ENCODE measurements at regions not wholly inside any gene's neighbourhood (a gene's known extent, or its start where the extent isn't known, plus 50 kb on each side); places are given as distances from the start of the nearest gene placed in this dataset.

DNA sequence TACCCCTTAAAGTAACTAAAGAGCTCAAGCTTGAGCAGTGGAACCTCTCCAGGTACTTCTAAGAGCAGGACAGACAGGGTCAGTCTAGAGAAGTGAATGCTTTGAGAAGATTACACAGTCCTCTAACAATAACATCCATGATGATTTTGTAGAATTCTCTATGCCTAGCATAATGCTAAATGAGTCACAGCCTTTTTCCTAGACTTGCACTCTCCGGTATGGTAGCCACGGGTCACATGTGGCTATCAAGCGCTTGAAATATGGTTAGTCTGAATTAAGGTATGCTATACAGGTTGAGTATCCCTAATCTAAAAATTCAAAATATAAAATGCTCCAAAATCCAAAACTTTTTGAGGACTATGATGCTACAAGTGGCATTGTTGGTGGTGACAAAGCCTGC is 166.6 kb upstream of the MKLN1 start:
- DNase-seq (ENCODE audit: low read depth in 2 of 3, low spot score in 1 of 3): no peak

DNA sequence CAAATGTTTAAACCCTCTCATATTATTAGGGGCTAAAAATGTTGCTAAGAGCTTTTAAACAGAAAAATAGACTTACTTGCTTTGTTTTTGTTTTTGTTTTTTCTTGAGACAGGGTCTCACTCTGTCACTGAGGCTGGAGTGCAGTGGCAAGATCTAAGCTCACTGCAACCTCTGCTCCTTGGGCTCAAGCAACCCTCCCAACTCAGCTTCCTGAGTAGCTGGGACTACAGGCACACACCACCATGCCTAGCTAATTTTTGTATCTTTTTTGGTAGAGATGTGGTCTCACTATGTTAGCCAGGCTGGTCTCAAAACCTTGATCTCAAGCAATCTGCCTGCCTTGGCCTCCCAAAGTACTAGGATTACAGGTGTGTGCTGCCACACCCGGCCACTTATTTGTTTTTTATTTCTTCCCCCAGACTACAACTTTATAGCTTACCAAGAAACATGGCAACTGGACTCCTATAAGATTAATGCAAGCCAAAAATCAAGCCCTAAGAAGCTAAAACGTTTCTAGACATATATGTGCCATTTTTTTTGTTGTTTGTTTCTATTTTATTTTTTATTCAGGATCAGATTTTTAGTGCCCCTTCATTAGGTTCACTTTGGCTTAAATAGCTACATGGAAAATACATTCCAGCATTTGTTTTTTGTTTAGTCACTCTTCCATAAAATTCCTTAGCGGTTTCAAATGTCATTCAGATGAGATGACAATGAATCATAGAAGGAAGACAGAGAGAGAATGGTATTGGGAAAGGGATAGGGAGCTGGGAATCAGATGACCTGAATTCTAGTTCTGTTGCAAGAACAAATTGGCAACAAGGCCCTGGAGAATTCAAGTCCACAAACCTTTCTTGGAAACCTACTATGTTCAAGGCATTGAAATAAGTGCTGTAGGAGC is 163.4 kb upstream of the MKLN1 start:
- no peak for DNase-seq (ENCODE audit: low read depth in 2 of 3, low spot score in 1 of 3)

DNA sequence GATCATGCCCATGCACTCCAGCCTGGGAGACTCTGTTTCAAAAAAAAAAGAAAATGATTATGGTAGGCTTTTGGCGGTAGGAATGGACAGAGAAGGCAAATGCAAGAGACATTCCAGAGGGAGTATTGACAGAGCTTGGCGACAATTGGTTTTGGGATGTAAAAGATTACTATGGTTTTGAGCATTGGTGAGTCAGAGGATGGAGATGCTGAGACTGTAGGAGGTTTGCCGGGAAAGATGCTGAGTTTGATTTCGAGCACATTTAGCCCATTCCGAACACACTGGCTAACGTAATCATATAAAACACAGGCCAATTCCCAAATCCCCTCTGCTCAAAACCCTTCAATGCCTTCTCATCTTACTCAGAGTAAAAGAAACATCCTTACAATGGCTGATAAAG is 161.6 kb upstream of the MKLN1 start:
- no peak for DNase-seq (ENCODE audit: low read depth in 2 of 3, low spot score in 1 of 3)

DNA sequence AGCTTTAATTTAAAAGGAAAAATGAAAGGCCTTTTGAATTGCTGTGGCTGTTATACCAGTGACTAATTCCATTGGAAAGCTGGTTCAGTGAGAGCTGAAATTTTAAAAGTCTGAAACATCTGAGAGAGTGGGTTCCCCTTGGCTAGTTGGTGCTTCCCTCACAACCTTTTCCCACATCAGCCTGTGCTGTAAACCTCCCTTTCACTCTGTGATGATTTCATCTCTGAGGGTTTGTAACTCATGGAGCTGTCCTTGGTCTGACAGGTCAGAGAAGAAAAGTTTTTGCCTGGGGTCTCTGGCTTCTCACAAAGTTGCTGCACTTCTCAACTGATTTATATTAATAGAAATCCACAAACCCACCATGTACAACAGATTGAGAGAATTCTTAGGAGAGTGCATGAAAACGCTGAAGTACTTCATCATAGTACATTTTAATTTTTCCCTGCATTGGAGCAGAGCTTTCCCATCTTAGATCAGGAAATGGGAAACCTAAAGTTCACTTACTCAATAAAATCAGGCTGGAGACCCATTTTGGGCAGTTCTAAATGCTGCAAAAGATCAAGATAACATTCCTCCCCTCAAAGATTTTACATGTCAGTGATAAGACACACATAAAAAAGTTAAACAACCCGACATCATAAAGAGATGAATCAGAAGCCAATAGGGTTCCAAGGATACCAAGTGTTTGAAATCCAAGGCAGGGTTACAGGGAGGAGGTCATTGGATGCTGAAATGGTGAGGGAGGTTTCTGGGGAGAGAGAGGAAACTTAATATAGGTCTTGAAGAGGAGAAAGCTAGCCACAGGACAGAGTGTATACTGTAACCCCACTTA is 157.0 kb upstream of the MKLN1 start:
- DNase-seq (ENCODE audit: low read depth in 2 of 3, low spot score in 1 of 3): no peak

DNA sequence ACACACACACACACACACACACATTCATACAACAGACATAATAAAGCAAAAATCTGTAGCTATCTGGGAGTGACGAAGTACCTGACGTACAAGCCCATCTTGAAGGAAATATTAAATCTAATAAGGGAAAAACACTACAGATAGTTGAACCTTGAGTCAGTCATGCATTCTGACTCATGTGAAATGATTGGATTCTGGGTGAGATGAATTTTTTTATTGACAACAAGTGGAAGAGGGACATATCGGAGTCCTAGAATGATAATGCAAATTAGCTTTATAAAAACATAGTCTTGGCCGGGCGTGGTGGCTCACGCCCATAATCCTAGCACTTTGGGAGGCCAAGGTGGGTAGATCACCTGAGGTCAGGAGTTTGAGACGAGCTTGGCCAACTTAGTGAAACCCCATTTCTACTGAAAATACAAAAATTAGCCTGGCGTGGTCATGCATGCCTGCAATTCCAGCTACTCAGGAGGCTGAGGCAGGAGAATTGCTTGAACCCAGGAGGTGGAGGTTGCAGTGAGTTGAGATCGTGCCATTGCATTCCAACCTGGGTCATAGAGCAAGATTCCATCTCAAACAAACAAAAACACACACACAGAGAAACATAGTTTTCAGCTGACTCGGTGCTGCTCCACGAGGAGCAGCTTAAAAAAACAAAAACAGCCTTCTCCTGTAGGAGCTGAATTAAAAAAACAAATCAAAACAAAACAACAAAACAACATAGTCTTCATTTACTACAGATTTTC is 154.4 kb upstream of the MKLN1 start:
- no peak for DNase-seq (ENCODE audit: low read depth in 2 of 3, low spot score in 1 of 3)

DNA sequence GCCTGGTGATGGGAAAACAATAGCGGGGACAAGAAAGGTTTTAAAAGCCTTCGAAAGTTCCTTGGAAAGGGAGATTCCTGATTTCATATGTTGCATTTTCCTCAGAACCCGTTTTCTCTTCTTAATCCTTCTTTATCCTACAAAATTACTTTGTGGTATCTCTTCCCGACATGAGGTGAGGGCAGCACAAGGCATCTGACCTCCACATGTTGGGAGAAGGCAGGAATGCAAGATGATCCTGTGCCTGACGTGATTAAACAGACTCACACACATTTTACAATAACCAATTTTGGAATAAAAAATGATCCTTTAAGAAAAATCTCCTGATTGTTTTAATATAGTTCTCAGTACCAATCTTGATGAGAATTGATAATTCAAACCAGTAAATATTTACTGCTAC is 153.3 kb upstream of the MKLN1 start:
- no peak for DNase-seq (ENCODE audit: low read depth in 2 of 3, low spot score in 1 of 3)

DNA sequence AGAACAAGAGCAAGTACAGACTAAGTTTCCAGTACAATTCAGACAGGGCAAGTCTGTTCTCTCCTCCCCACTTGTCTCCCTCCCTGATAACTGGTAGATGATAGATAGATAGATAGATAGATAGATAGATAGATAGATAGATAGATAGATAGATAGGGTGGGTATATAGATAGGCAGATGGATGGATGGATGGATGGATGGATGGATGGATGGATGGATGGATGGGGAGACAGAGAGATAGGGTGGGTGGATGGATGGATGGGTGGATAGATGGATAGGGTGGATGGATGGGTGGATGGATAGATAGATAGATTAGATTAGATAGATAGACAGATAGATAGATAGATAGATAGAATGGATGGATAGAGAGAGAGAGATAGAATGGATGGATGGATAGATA is 152.8 kb upstream of the MKLN1 start:
- no peak for DNase-seq (ENCODE audit: low read depth in 2 of 3, low spot score in 1 of 3)

DNA sequence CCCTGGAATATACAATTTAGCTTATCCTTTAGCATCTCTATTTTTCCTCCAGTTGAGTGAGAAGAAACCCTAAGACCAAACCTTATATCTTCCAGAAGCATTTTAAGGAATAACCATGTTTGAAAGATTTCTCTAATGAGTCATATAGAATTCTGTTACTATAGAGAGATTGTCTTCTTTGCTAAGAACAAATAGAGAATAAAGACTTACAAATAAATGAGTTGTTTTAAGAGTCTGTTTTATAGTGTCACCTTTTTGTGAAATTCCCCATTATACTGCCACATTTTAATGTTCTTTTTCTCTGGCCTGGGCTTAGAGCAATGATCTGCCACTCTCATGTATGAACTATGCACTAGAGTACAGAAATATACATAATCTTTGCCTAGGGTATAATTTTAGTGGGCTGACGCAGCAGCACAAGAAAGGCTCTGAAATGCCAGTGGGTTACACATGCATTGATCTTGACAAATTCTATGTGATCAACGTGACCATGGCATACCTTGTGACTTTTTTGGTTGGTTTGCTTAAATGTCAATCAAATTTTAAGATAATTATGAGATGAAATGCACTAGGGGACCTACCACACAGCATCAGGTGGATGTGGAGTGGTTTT is 145.1 kb upstream of the MKLN1 start:
- DNase-seq (ENCODE audit: low read depth in 2 of 3, low spot score in 1 of 3): no peak

DNA sequence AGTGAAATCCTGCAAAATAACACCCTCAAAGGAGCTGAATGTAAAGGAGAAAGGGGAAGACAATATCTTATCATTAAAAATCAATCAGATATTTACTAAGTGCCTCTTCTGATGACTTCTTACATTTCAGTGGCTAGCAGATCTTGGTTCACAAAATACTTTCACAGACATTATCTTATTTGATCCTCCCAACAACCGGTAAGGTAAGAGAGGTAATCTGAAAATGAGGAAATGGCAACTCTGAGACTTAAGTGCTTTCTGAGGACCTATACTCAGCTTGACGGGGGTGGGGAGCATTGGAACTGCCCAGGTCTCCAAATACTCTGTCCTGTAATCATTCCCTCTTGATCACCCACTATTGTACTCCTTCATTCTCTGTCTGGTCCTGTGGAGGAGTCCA is 144.6 kb upstream of the MKLN1 start:
- no peak for DNase-seq (ENCODE audit: low read depth in 2 of 3, low spot score in 1 of 3)

DNA sequence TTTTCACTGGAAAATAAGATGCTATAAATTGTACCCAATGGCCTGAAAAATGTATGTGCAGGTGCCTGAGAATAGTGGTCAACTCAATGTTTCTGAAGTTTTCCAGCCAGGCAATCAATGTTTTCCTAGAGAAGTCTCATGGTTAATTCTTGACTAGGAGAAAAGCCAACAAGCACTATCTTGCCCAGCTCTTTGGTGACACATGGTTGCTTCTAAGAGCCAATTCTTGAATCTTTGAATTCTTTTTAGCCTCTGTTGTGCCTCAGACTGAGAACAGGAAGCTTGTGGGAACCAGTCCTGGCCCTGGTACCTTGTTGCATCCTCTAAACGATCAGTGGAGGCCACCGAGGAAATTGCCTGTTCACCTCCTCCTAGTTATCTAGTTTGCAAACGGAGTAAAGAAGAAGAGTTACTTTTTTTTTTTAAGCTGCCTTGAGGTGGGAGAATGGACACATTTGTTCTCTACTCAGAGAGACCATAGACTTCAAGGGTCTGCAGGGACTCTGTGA is 144.0 kb upstream of the MKLN1 start:
- DNase-seq (ENCODE audit: low read depth in 2 of 3, low spot score in 1 of 3): no peak

DNA sequence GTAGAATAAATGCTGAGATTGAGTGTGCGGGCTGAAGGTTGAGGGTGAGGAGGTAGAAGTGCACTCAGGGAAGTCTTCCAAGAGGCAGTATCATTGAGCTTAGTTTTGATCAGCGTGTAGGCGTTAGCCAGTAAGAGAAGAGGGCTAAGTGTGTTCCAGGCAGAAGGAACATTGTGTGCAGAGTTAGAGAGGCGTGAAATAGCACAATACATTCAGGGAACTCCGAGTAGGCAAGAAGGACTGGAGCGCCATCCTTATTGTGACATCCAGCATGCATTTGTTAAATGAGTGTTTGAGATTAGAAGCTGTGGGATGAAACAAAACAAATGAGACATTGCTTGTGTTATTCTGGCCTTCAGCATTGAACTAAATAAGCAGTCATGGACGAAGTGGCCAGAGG is 140.9 kb upstream of the MKLN1 start:
- DNase-seq (ENCODE audit: low read depth in 2 of 3, low spot score in 1 of 3): no peak

DNA sequence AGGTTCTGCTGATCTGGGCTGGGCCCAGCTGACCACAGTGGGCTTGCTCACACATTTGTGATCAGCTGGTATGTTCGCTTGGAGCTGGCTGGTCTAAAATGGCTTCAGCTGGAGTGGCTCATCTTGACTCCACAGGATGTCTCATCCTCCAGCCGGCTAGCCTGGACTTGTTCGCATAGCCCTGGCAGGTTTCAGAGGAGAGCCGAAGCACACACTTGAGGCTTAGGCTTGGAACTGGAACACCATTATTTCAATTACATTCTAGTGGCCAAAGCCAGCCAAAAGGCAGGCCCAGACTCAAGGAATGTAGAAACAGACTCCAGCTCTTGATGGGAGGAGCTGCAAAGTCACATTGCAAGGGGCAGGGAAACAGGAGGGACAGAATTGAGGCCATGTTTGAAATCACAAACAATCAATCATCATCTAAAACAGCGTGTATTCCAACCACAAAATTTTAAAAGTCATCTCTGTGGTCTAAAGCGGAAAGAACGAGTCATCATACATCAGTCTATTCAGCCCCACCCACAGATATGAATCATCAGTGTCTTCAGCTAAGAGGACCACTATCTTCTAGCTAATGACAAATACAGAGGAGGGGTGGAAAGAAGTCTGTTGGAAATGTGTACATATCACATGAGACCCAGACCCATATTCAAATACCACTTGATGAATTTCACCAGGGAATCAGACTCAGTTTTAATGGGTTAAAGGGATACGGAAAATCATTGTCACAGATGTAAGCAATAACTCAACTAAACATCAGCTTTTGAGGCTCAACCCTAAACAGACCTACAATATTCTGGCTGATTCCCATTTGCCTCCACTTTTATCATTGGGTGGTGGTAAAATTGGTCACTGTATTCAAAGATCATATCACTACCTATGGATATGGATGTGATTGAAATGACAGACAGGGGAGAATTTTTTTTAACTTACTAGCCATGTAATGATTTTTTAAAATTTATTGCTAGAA is 139.0 kb upstream of the MKLN1 start:
- peak; percentile 24 to 77 (median 26) for DNase-seq (ENCODE audit: low read depth in 2 of 3, low spot score in 1 of 3)

DNA sequence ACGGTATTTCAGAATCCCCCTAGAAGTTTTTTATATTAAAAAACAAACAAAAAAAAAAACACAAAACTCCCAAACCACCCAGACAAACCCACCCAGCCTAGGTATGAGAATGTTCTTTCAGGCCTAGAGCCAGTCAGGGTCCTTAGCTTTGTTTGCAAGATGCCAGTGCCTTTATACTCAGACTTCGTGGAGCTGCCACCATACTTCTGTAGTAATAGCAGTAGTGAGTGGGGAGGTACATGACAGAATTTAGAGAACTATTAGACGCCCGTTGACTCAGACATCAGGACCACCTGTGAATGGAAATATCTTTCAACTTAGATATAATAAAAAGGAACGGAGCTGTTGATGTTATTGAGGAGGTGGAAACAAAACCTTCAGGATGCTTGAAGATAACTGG is 138.2 kb upstream of the MKLN1 start:
- no peak for DNase-seq (ENCODE audit: low read depth in 2 of 3, low spot score in 1 of 3)

DNA sequence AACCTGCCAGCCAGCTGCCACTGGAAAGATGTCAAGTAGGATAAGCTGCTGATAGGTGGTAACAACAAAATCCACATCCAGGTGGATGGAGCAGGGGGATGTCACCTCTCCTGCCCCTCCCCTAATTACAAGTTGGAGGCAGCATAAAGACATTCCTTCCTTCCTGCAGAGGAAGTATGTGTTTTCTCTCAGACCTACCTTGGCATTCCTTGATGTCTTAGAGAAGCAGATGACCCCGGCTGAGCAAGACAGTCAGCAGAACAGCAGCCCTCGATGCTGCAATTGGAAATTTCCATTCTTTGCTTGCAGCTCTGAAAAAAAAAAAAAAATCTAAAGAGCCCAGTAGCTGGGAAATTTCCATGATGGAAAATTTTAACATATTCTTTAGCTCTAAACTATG is 137.5 kb upstream of the MKLN1 start:
- no peak for DNase-seq (ENCODE audit: low read depth in 2 of 3, low spot score in 1 of 3)

DNA sequence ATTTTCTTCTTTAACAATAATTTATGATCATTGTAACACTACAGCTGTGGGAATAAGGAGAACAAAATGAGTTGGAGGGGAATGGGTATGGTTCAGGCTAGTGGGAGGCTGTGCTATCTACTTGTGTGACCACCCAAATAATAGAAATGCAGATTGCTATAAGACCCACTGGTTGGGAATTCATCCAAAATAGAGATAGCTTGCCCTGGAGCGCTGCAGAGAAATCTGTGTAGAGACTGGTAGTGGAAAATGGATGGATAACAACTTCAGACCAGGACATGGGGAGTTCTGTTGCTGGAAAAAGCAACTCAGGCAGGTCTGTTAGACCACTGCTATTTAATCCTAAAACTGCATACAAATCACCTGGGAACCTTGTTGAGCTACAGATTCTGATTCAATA is 137.1 kb upstream of the MKLN1 start:
- no peak for DNase-seq (ENCODE audit: low read depth in 2 of 3, low spot score in 1 of 3)

DNA sequence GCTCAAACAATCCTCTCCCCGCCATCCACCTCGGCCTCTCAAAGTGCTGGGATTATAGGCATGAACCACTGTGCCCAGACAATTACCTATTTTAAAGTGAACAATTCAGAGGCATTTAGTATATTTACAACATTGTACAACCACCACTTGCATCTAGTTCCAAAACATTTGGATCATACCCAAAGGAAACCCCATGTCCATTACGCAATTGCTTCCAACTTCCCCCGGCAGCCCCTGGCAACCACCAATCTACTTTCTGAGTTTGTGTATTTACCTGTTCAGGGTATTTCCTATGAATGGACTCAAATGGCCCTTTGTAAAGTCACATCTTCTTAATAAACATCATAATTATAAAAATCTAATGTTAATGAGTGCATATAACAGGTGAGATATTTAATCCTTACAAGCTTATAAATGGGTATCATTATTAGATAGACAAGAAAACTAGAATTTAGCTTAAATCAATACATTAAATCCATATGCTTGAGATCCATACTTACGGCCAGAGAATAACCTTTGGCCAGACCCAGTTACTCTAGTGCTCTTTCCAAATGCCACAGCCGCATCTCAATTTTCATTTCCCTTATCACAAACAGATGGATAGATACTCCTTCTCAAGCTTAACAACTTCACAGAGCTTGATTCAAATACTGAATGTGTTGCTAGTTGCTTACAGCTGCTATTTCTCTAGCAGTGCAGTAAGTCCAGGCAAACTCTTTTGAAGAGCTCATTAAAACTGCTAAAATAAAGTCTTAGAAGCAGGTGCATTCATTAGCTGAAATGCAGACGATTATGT is 133.4 kb upstream of the MKLN1 start:
- no peak for DNase-seq (ENCODE audit: low read depth in 2 of 3, low spot score in 1 of 3)

DNA sequence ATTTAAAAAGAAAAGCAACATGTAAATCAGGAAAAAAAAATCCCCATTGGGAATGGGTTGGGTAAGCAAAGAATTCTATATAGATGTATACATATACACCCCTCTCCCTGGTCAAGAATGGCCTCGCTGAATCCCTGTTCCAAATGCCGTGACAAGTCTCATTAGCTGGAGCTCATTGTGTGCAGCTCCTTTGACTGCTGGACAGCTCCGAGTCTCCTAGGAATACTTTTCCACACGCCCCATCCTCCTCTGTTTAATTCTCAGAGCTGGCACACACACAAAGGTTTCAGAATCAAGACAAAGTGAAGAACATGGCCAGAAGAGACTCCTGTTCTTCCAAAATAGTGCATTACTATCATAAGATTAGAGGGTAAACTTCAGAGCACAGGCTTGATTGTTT is 130.9 kb upstream of the MKLN1 start:
- no peak for DNase-seq (ENCODE audit: low read depth in 2 of 3, low spot score in 1 of 3)

DNA sequence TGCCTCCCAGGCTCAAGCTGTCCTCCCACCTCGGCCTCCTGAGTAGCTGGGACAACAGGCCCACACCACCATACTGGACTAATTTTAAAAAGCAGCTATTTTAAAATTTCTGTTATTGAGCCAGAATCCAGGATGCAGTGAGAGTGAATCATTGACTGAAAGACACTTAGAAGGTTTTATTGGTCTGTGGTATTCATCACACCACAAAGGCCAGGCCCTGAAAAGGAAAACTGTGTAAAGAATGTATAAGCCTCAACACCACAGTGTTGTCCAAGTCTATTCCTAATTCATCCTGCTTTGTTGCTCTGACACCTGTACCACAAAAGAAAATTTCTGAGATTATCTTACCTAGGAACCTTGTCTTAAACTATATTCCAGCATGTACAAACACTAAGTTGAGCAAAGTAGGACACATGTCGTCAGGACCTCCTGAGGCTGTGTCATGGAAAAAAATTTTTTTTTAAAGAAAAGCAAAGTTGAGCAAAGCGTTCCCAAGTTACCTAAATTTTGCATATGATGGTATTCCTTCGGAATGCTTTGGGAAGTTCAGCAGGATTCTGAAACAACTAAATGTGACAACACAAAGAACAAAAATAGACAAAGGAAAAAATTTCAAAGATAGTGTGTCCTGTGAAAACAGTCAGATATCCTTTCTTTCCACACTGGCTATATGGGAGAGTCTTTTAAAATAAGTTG is 129.6 kb upstream of the MKLN1 start:
- DNase-seq (ENCODE audit: low read depth in 2 of 3, low spot score in 1 of 3): no peak
